ENCODE measurements at regions not wholly inside any gene's neighbourhood (a gene's known extent, or its start where the extent isn't known, plus 50 kb on each side); places are given as distances from the start of the nearest gene placed in this dataset.

DNA sequence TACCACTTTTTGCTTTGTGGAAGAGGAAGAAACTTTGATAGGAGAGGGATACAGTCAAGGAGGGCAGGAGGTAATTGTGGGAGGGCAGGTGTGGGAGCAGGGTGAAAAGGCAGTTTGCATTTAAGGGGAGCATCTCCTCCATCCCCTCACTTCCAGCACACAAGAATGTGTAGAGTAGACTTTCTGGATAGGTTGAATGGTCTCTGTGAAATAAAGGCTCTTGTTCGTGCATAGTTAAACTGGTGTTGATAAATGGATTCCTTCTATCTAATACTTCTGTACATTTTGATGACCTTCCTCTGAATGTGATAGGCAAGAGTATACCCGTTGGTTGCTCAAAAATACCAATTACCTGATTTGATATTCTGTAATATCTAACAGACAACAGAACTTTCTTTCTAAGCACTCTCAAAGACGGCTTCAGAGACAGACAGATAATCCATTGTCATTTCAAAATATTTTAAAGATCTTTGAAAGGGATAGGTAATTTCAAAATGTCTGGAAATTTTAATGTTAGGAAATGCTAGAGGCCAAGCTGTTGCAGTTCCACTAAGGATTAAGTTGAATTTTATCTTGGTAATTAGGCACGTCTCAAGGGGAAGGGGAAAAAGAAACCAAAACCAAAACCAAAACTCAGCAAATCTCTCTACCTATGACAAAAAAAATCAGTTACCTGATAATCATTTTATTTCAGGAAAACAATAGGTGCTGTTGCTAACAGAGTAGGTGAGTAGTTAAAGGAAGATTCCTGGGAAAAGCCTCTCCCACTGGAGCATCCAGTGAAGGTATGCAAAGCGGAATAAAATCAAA lies 302.6 kb downstream of the COG6 start:
- H3K4me3 ChIP-seq: no peak overlapping the region
- intact Hi-C loops (cut with DNase I, micrococcal nuclease): no loop called here

DNA sequence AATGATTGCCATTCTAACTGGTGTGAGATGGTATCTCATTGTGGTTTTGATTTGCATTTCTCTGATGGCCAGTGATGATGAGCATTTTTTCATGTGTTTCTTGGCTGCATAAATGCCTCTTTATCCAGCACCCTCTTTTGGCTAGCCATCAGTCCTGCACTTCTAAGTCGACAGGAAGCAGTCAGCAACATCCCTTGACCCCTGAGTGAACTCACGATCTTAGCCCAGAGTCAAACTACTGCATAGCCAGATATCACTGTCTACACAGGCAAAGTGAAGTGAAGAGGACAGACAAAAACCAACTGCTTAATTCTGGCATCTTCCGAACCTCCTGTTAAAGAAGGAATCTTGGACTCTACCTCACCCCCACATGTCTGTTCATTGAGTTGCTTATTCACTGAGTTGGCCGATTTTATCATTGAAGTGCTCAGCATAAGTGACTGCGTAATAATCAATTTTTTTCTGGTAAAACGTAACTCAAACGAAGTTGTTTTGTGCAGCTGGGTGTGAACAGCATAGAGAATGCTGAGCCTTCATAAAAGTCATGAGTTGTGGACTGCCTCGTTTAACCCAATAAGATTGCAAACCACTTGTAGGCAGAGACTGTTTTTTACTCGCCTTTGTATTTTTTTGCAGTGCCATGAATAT lies 304.2 kb downstream of the COG6 start:
- Histone ChIP-seq H3K36me3 (ENCODE audit: low read depth) (no peaks in the 10 kb centered on the region), H3K4me1 (ENCODE audit: low read depth) (no peaks in the 10 kb centered on the region), H3K9me3 (no peaks in the 10 kb centered on the region), H3K4me3 (no peak overlapping the region)
- no peak for DNase-seq
- ATAC-seq: no peak
- intact Hi-C loops (cut with DNase I, micrococcal nuclease): no loop called here
- TF ChIP-seq, protein P1, sequence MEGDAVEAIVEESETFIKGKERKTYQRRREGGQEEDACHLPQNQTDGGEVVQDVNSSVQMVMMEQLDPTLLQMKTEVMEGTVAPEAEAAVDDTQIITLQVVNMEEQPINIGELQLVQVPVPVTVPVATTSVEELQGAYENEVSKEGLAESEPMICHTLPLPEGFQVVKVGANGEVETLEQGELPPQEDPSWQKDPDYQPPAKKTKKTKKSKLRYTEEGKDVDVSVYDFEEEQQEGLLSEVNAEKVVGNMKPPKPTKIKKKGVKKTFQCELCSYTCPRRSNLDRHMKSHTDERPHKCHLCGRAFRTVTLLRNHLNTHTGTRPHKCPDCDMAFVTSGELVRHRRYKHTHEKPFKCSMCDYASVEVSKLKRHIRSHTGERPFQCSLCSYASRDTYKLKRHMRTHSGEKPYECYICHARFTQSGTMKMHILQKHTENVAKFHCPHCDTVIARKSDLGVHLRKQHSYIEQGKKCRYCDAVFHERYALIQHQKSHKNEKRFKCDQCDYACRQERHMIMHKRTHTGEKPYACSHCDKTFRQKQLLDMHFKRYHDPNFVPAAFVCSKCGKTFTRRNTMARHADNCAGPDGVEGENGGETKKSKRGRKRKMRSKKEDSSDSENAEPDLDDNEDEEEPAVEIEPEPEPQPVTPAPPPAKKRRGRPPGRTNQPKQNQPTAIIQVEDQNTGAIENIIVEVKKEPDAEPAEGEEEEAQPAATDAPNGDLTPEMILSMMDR (IDR thresholded peaks at IDR 0.05): no peak

More for the DNA sequence above, 302.6 kb downstream of the COG6 start:
- TF ChIP-seq, protein P1 (IDR thresholded peaks at IDR 0.05): no peak
- Histone ChIP-seq H3K36me3 (ENCODE audit: low read depth) (no peaks in the 10 kb centered on the region), H3K4me1 (ENCODE audit: low read depth) (no peaks in the 10 kb centered on the region), H3K9me3 (no peaks in the 10 kb centered on the region)
- DNase-seq (no peak), ATAC-seq (no peak)

DNA sequence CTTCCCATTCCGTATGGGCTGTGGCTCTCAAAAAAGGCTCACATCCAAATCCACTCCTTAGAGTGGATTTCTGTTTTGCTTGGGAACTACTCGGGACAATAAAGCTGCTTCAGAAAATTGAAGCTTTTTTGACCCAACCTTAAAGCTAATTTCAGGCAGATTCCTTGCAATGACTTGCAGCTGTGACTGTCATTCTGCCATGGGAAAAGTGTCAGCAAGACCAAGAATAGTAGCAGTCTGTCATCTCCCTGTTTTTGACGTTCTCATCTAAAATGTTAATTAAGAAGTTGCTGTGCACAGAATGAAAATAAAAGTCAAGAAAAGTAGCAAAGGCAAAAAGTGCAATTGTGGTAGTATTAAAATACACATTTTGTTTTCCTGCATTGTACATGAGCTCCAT lies 304.7 kb downstream of the COG6 start:
- ATAC-seq (no peak), DNase-seq (no peak)
- TF ChIP-seq, protein P1 (IDR thresholded peaks at IDR 0.05): no peak
- no peaks in the 10 kb centered on the region for H3K4me1 ChIP-seq (ENCODE audit: low read depth)
- H3K36me3 ChIP-seq (ENCODE audit: low read depth): no peaks in the 10 kb centered on the region
- intact Hi-C loops (cut with DNase I, micrococcal nuclease): no loop called here
- no peaks in the 10 kb centered on the region for H3K9me3 ChIP-seq
- H3K4me3 ChIP-seq: no peak overlapping the region

DNA sequence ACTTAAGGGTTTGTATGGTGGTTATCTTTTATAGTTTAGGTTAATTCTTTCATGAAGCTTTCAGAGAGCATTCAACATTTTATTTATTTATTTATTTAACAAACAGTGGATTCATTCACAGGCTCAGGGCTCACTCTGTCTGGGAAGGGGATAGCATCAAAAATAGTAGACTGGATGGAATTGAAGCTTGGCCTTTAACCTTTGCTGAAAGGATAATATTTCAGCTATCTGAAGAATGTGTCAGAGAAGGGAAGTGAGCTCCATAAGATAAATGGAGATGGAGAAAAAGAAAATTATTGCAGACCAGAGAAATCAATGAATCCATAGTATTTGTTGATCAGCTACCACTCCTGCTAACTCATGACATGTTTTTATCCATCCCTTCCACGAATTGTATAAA lies 305.6 kb downstream of the COG6 start:
- no peaks in the 10 kb centered on the region for H3K4me1 ChIP-seq (ENCODE audit: low read depth)
- H3K4me3 ChIP-seq: no peak overlapping the region
- no peaks in the 10 kb centered on the region for H3K36me3 ChIP-seq (ENCODE audit: low read depth)
- no peaks in the 10 kb centered on the region for H3K9me3 ChIP-seq
- no peak for ATAC-seq
- TF ChIP-seq, protein P1 (IDR thresholded peaks at IDR 0.05): no peak
- intact Hi-C loops (cut with DNase I, micrococcal nuclease): no loop called here
- no peak for DNase-seq

DNA sequence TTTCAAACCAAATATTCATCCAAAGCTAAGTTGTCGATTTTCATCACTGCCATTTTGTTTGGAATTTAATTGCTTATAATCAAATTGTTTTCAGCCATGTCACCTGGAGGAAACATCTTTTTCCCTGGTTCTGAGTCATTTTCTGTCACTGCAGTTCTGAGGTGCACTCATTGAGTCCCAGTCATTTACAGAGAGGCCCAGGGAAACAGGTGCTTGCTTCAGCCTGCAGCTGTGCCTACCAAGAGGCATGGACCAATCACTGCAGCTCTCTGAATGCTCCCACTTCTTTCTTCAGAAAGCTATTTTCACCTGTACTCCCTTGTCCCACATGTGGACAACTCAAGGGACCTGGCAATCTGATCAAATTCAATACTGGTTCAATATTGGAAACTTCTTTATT lies 308.1 kb downstream of the COG6 start:
- intact Hi-C loops (cut with DNase I, micrococcal nuclease): no loop called here
- H3K9me3 ChIP-seq: no peaks in the 10 kb centered on the region
- H3K4me1 ChIP-seq (ENCODE audit: low read depth): no peaks in the 10 kb centered on the region
- no peak for DNase-seq
- TF ChIP-seq, protein P1 (IDR thresholded peaks at IDR 0.05): no peak
- no peak for ATAC-seq
- H3K4me3 ChIP-seq: no peak overlapping the region
- no peaks in the 10 kb centered on the region for H3K36me3 ChIP-seq (ENCODE audit: low read depth)

Measured in mucosa of descending colon (tissue), 3 donors.